LHCN-M2 (cell line): ENCODE measurements at regions not wholly inside any gene's neighbourhood (a gene's known extent, or its start where the extent isn't known, plus 50 kb on each side); places are given as distances from the start of the nearest gene placed in this dataset.

Experiments
- DNase-seq: peaks from one replicate; pipeline ENCODE4 v3.0.0-alpha.2; 2012; ENCODE audit warnings: low read depth

DNA sequence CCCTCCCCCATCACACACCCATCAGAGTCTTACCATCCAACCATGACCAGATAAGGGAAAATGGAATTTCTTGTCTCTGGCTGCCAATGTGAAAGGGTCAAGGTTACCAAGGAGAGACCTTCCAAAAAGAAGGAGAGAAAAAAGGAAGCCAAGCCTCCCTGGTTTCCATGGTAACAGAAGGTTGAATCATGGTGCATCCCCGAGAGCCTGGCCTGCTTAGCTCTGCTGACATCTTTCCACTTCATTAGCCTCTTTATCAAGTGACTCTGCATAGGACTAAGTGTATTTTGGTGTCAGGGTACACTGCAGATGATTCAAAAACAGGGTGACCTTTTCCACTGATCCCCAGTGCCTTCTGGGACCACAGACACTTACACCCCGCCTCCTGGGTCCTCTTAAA is 225.7 kb upstream of the PPP2R3A start:
- DNase-seq, result no peak

DNA sequence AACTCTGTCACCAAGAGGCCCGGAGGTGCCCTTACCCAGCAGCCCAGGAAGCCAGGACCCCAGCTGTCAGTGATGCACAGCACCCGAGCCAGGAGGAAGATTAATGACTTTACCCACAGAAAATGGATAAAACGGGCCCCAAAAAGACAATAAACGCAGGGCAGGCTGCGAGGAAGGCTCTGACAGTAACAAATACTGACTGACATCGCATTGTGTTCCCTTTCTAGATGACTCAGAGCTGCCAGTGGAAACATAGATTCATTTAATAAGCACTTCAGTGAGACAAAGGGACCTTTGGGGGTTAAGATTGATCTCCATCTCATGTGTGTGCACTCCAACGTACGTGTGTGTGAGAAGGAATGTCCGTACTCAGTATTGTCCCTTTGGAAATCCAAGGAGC is 225.3 kb upstream of the PPP2R3A start:
- peak; percentile 24 for DNase-seq

DNA sequence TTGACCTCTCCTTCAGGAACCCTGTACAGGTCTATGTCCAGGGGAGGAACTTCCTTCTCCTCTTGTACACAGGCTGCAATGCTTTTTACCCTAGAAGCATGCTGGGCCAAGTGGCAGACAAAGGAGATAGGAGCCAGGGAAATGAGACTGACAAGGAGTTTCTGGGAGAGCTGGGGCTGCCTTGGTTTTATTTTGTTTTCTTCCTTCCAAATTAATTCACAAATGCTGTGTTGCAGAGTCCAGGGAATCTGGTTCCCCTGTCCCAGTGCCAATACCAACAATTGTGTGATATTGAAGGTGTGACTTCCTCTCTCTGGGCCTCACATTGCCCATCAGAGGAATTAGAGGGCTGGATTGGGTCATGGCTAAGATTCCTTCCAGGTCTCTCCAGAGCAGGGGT is 224.8 kb upstream of the PPP2R3A start:
- DNase-seq, result no peak

DNA sequence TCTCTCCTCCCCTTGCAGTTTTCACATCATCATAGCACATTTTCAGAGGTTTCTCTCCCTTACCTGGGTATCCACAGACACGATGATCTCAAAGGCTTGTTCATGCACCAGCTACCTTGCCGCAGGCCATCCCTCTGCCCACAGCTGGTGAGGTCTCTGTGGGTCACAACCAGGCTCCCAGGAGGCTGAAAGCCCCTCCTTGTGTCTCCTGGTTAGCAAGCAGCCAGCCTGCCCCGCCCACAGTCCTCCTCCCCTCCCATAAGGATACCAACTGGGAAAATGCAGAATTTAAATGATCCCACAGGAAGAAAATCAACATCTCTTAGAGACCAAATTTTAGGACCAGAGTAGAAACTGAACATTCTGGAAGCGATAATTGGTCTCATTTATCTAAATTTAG is 213.5 kb upstream of the PPP2R3A start:
- no peak for DNase-seq

DNA sequence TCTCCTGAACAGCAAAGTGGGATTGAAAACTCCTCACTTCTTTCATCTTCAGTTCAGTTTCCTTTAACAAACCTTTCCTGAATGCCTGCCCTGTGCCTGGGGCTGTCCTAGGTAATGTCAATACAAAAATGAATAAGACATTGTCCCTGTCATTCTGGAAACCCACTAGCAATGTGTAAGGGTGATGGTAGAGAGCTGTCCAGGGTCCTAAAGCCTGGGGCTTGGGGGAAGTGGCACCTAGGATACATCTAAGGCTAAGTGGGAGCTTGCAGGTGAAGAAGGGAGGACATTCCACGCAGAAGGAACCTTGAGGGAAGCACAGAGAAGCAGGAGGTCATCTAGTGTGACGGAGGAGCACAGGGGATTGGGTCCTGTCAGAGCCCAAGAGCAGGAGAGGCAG is 212.7 kb upstream of the PPP2R3A start:
- DNase-seq, result no peak

DNA sequence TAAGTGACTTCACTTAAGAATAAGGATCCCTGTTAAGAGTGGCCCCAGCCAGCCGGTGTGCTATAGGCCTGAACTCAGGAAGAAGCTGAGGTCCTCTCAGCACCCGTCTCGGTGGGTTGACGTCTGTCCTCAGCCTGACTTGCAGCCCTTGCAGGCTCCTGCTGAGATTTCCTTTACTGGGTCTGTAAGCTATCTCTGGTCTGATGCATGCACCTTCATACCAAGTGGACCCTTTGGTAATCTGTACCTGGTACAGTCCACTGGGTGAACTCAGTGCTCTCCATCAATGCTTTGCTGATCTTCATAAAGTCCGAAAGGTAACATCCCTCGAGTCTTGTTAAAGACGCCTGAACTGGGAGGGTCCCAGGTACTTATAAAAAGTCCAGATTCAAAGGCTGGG is 212.0 kb upstream of the PPP2R3A start:
- no peak for DNase-seq

DNA sequence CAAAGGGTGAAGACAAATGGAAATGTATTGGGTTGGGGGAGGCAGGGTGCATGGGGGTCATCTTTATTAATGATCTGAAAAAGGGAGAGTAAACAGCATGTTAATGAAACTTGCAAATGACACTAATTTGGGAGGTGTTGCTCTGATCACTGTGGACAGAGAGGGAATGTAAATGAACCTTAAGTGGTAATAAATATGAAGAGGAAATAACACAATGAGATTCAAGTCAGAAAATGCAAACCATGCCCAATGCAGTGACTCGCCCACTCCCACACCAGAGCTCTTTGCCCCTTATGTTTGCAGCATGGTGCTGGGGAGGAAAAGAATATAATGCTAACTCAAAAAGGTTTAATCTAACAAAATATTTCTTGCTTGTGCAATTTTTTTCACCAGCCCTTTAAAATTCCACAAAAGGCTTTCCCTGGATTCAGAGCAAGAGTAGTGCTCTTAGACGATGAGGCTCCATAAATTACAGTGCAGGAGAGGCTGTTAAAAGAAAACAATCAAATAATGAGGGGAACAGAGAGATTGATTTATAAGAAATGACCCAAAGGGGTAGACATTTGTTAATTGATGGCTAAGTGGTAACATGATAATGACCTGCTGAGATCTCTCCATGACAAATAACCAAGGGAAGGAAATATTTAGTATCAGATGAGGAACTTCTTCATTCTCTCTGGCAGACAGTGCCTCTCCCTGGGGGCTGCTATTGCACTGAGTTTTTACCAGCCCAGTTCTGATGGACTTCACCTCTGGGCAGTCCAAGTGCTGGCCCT is 210.0 kb upstream of the PPP2R3A start:
- no peak for DNase-seq

DNA sequence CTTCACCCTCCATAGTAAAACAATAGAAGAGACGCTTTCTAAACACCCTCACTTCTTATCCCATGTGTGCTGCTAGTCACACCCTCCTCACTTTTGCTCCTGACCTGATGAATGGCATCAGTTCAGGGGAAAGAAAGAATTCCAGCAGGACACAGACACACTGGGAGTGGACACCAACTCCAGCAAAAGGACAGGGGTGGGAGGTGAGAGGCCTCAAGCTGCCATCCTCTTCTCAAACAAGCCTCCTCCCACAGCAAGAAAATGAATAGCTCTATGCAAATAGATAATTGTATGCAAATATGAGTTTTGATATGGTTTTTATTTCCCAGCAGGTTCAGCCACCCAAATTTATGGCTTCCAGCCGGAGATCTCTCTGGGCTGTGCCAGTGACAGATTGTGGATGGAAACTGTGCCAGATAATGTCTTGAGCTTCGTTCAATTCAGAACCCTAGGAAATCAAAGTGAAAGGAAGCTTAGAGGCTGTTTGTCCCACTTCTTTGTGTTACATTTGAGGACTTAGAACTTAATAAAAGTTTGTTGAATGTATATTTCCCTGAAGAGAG is 209.3 kb upstream of the PPP2R3A start:
- DNase-seq, result no peak

DNA sequence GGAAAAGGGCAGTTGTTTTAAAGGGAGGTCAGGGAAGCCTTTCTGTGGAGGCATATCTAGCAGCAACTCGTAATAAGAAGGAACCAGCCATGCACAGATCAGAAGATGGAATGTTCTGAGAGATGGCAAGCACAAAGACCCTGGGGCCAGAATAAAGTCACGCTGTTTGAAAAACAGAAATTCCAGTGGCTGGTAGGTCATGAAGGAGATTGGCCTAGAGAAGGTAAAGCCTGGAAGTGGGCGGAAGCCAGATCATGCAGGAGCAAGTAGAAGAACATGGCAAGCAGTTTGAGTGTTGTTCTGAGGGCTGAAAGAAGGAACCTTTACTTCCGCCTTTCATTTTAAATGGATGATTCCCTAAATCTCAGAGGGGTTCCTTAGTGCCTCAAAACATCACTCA is 208.1 kb upstream of the PPP2R3A start:
- no peak for DNase-seq

DNA sequence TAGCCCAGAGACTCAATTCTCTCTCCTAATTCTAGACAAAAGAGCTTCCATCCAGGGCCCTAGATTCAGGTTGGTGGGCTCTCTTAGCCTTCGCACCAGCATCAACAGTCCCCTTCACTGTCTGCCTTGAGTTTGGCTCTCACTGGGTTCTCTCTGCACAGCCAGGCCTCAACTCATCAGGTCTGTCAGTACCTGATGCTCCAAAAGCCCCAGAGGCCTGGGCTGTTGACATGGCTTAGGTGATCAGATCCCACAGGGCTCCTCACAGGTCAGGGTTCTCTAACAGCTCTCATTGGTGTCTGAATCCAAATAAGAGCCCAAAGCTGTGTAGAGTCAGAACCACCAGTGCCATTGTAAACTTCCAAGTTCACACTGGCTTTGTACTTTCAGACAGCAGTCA is 206.6 kb upstream of the PPP2R3A start:
- DNase-seq, result no peak

DNA sequence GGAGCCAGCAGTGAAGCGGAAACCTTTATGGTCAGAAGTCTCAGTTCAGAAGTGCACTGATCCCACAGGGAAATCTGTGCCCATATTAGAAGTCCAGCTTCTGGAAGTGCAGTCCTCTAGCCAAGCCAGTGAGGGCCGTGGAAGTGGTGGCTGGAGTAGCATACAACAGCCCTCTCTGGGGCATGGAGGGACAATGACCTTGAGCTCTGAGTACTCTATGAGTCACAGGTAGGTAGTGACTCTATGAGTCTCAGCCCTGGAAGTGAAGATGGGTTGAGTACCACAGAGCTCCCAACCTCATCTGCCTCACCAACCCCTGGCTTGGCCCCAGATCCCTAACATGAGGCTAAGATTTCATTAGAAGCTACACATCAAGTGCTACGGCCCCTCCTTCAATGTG is 205.9 kb upstream of the PPP2R3A start:
- no peak for DNase-seq

DNA sequence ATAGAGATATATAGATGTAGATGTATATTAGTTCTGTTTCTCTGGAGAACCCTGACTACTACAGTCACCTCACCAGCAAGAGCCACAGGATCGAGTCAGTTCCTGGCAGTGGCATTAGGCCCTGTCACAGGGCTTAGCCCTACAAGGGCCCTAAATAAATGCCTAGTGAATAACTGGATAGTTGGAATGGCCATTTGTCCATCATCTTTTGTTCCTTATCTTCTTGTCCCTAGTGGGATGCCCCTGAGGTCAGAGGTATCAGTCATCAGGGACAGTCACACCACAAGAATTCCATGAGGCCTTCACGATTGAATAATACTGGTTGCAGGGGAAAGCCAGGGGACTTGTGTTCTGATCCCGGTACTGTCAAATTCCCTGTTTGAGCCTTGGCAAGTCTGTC is 204.9 kb upstream of the PPP2R3A start:
- DNase-seq, result peak; percentile 26

DNA sequence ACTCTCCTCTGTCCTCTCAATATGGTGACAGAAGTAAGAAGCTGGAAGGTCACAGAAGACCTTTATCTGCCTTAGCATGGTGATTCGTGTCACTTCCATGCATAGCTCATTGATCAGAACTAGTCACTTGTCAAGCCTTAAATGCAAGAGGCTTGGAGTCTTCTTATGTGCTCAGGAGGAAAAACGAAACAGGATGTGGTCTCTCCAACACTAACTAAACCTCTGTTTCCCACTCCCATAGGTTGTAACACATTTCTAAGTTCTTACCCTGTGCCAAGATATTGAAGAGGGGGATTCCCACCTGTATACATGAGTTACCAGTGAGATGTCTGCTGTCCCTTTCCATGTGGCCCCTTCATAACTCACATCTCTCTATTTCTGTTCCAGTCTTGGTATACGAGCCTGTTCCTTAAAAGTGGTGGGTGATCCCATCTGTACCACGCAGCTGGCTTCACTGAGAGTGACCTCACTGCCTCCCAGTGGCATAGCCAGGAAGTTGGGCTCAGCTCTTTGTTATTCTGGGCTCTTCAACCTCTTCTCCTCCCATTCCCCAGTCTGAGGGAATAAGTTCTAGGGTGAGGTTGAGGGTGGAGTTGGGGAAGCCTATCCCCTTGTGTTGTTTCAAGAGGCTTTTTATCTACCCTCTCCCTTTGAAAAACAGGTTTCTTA is 203.2 kb upstream of the PPP2R3A start:
- DNase-seq, result peak; percentile 26

DNA sequence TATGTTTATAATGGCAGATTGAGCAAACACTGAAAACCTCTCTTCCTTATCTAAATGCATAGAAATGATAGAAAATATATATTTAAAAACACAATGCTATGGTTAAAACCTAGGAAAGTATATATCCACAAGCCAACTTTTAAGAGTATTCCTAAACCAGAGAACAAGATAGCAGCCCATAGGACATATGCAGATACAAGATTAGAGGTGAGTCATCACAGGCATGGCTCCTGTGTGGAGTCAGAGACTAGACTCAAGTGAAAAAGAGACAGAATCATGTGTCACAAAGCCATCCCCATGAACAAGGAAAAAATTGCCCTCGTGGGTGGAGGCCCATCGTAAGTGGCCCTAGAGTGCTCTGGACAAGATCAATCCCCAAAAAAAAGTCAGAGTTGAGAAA is 199.4 kb upstream of the PPP2R3A start:
- DNase-seq, result peak; percentile 8

DNA sequence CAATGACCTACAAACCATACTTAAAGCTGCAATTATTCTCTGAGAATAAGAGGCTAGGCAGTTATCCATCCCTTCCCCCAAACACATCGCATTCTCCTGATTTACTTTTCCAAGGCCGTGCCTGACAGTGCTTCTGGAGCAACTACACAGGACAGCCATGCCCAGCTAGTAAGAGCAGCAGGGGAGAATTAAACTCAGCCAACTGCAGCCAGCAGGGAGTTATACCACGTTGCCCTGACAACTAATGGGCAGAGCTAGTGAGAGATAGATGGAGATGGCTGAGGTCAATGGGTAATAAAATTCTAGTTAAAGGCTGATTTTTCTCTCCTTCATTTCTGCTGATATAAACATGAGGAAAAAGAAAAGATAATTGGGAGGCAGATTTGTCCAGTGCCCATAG is 193.8 kb upstream of the PPP2R3A start:
- DNase-seq, result no peak

DNA sequence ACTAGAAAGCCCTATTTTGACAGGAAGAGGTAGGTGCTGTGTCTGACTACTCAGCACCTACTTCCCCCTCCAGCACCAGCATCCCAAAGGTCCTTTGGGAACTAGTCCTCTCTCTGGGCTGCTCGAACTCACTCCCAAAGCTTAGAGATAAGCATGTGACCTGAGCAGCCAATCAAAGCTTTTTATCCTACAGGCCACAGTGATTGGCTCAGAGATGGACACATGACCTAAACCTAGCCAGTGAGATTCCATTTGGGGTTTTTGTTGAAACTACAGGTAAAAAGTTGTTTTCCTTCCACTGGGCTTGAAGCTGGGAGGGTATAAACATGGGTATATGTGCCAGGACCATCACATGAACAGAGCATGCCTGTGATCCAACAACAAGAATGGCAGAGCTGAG is 186.5 kb upstream of the PPP2R3A start:
- DNase-seq, result no peak

DNA sequence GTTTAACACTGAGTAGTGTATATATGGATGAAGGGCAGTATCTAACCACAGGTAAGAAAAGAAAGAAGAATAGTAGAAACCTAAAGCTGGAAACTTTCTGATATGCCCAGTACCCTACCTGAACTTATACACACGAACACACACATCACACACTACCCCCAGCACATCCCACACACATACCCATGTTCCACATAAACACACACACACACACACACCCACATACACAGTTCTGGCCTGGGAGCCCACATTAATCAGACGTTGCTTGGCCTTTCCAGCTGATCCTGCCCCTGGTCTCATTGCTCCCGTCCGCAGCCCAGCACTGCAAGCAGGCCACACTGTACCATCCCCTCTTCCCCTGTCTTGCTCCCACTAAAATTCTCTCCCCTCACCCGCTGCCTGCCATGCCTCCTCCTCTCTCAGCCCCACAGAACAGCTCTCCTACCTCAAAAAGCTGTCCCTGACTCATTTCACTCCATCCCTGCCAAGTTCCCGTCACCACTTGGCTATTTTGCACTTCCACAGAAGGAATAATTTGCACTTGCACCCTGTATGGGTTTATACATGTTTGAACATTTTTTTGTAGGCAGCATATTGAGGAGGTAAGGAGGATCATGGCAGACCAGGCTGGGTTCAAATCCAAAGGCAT is 185.8 kb upstream of the PPP2R3A start:
- DNase-seq, result no peak

DNA sequence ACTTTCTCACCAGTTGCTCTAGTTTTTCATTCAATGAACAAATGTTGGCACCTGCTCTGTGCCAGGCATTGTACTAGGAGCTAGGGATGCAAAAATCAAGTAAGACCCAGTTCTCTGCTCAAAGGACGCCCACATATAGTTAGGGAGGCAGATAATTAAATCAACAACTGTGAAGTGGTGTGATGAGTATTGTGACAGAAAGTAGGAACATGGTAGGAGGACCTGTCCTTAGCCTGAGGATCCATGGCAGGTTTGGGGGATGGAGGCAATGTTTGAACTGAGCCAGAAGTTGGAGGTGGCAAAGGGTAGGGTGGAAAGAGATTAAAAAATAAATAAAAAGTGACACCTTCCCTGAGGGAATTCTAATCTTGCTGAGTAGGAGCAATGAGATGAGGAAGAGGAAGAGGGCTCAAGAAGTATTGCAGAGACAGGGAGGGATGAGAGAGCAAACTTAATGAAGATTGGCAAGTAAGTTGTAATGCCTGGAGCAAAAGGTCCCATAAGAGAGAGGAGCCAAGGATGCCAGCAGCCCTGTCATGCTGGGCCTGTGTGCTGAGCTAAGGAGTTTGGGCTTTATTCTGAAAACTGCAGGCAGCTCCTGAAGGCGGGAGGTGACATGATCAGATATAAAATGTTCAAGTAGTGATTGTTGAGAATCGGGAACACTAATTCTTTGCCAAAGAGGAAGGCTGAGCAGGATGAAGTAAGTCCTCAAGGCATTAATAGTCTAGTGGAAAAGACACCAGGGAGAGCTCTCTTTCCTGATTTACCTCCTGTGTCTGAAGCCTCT is 184.3 kb upstream of the PPP2R3A start:
- no peak for DNase-seq

DNA sequence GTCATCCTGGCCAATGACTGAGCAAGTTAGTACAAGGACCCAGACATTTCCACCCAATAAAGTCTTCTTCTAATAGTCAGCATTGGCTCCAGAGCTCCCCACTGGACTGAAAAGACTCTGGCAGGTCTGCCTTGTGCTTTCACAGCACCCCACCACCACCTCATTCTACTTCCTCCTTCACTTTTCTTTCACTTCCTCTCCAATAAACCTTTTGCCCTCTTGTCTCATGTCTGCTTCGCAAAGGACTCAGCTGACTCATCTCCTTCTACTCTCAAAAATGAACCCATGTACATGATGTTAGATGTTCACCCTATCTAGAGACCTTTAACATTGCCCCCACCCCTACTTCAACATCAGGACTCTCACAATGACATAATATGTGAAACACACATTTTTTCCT is 181.0 kb upstream of the PPP2R3A start:
- DNase-seq, result no peak

DNA sequence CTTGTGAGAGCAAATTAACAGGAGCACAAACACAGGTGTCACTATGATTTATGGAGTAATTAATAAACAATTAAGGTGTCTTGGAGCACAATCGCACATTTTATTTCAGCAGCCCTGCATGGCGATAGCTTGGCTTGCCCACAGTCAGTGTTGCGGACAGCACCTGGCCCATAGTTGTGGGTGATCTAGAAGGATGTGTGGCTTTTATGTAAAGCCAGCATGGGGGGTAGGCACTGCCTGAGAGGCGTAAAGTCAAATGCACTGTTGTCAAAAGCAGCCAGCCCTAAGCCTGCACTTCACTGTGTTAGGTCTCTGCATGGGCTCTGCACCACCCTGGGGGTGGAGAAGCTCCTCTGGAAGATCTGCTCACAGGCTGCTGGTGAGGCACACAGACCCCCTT is 177.4 kb upstream of the PPP2R3A start:
- DNase-seq, result no peak

DNA sequence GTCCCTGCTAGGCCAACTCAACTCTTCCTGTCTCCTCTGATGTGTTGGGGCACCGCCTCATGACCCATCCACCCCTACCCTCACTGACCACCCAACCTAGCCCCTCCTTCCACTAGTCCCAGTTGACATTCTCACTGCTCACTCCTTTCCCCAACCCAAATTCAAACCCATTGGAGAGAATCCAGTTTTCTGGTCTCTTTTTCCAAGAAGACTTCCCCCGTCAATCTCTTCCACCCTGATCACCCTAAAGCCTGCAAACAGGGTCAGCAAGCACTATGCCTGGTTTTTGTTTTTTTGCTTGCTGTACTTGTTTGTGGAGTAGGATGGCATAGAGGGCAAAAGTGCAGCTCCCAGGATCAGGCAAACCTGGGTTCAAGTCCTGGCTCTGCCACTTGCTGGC is 176.6 kb upstream of the PPP2R3A start:
- no peak for DNase-seq

DNA sequence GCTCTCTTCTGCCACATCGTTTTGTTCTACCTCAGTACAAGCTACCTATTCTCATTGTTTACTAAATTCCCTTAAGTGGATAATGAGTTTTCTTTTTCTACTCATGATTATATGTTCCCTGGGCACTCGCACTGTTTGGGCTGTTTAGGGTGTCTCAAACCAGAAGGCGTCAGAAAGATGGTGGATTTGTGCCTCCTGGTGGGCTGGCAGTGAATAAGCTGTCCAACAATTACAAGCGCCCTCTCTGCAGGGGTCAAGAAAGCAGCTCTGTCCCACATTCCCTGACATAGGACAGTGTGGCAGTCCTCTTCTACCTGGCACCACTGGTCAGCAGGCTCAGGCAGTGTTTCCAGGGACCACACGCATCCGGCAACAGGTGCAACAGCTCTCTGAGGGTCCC is 173.4 kb upstream of the PPP2R3A start:
- DNase-seq, result no peak
